Loucy (cell line): ENCODE measurements at regions not wholly inside any gene's neighbourhood (a gene's known extent, or its start where the extent isn't known, plus 50 kb on each side); places are given as distances from the start of the nearest gene placed in this dataset.

Experiments used
- H2AFZ ChIP-seq: fragments of 200-600 bp; sonication (generic); 2 replicates; pipeline ENCODE4 v1.6.0; 2016; ENCODE audit warnings: antibody characterized with exemption, mild to moderate bottlenecking, low read length, moderate library complexity
- H3F3A ChIP-seq: fragments of 200-600 bp; 2 replicates; pipeline ENCODE4 v1.6.0; 2016; ENCODE audit warnings: antibody characterized with exemption, low read depth, mild to moderate bottlenecking
- H3K27me3 ChIP-seq: fragments of 200-600 bp; sonication (generic); 2 replicates; pipeline ENCODE4 v1.6.1; 2014; ENCODE audit warnings: low read length, mild to moderate bottlenecking; ENCODE audit not compliant: insufficient read depth, poor library complexity, severe bottlenecking
- H3K36me3 ChIP-seq: fragments of 200-600 bp; sonication (generic); 2 replicates; pipeline ENCODE4 v1.6.1; 2016; ENCODE audit warnings: low read length; ENCODE audit not compliant: insufficient read depth
- H3K4me1 ChIP-seq: fragments of 200-600 bp; sonication (generic); 2 replicates; pipeline ENCODE4 v1.5.1; 2014; ENCODE audit warnings: low read length, mild to moderate bottlenecking; ENCODE audit not compliant: insufficient read depth, poor library complexity, severe bottlenecking
- H3K4me2 ChIP-seq: fragments of 200-600 bp; sonication (generic); 2 replicates; pipeline ENCODE4 v1.6.0; 2014; ENCODE audit warnings: antibody characterized with exemption, low read length, low read depth, mild to moderate bottlenecking; ENCODE audit not compliant: poor library complexity, severe bottlenecking
- H3K4me3 ChIP-seq: fragments of 200-600 bp; sonication (generic); 2 replicates; pipeline ENCODE4 v1.5.1; 2014; ENCODE audit warnings: low read length, mild to moderate bottlenecking, mixed read lengths; ENCODE audit not compliant: poor library complexity, severe bottlenecking
- H3K79me2 ChIP-seq: fragments of 200-600 bp; sonication (generic); 2 replicates; pipeline ENCODE4 v1.6.1; 2014; ENCODE audit warnings: low read length; ENCODE audit not compliant: insufficient read depth
- H3K9ac ChIP-seq: fragments of 200-600 bp; sonication (generic); 2 replicates; pipeline ENCODE4 v1.6.0; 2014; ENCODE audit warnings: mild to moderate bottlenecking, low read depth, low read length, moderate library complexity; ENCODE audit not compliant: poor library complexity, severe bottlenecking
- H3K9me2 ChIP-seq: fragments of 200-600 bp; sonication (generic); replicated peaks from 2 replicates; pipeline ENCODE4 v1.6.1; 2016; ENCODE audit warnings: low read depth, low read length, mixed read lengths
- H3K9me3 ChIP-seq: fragments of 200-600 bp; sonication (generic); 2 replicates; pipeline ENCODE4 v1.6.1; 2014; ENCODE audit warnings: mild to moderate bottlenecking, antibody characterized with exemption, low read length, low read depth; ENCODE audit not compliant: insufficient read depth
- H4K20me1 ChIP-seq: fragments of 200-600 bp; sonication (generic); 2 replicates; pipeline ENCODE4 v1.6.0; 2014; ENCODE audit warnings: antibody characterized with exemption, low read length, mild to moderate bottlenecking; ENCODE audit not compliant: insufficient read depth, poor library complexity, severe bottlenecking
- CTCF ChIP-seq: fragments of 200-600 bp; sonication (generic); conservative IDR thresholded peaks from 2 replicates; pipeline ENCODE4 v1.5.1; 2014; ENCODE audit warnings: mild to moderate bottlenecking, antibody characterized with exemption, low read length
- EZH2phosphoT487 ChIP-seq: fragments of 200-600 bp; IDR thresholded peaks from 2 replicates; pipeline ENCODE4 v1.6.1; 2018; ENCODE audit warnings: antibody characterized with exemption, mild to moderate bottlenecking, moderate library complexity, borderline replicate concordance

DNA sequence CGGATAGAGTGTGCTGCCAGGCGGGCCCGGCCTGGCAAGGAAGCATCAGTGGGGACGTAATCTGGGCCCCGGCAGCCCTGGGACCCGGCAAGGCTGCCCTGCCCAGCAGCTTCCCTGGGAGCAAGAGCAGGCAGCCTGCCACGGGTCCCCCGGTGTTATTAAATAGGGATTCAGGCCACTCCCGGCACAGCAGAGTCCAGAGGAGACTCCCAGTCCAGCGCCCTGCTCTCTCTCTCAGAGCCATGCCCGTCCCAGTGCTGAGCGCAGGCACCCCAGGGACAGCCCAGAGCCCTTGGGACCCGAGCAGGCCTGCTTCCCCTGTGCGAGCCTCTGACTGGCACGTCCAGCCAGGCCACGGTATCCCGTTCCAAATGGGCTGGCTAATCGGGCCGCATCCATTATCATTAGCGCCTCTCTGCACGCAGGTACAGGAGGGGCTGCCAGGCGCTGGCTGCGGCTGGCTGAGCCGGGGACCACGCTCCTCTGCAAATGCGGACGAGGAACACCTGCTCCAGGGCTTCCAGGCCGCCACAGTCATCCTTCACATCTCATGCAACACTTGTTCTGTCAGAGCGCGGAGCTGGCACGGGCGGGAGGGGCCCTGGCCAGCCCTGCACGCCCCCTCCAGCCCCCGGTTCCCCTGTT, 344.2 kb upstream of the MKI67 start:
- Histone ChIP-seq H3K4me2 (no peak overlapping the region), H3K9ac (no peak overlapping the region), H3F3A (no peaks in the 10 kb centered on the region), H3K4me1 (no peaks in the 10 kb centered on the region), H2AFZ (no peak overlapping the region), H3K79me2 (no peaks in the 10 kb centered on the region), H3K9me2 (no peaks in the 10 kb centered on the region), H3K27me3 (no peaks in the 10 kb centered on the region), H3K36me3 (no peaks in the 10 kb centered on the region), H3K4me3 (no peak overlapping the region), H3K9me3 (peaks cover 4% of the 10 kb centered on the region; the same call in 1 of the 2 replicates), H4K20me1 (no peaks in the 10 kb centered on the region)
- no peak for TF ChIP-seq CTCF
- no peak for TF ChIP-seq EZH2phosphoT487

DNA sequence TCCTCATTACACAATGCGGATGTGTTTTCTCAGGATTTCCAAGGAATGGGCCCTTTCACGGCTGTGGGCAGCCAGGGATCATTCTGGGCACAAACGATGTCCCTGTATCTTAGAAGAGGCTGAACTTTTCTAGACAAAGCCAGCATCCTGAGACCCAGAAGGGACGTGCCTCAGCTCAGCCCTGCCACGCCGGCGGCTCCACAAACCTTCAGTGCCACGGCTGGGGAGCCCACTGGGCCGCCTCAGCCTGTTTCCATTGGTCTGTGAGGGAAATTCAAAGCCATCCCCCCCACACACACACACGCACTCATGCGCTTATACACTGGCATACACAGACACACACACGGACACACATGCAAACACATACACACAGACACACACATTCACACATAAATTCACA, 344.9 kb upstream of the MKI67 start:
- Histone ChIP-seq H3K9ac (no peak overlapping the region), H3K4me3 (no peak overlapping the region), H3K4me1 (no peaks in the 10 kb centered on the region), H4K20me1 (no peaks in the 10 kb centered on the region), H3K27me3 (no peaks in the 10 kb centered on the region), H3K9me2 (no peaks in the 10 kb centered on the region), H3K9me3 (peaks cover 4% of the 10 kb centered on the region; the same call in 1 of the 2 replicates), H3K36me3 (no peaks in the 10 kb centered on the region), H3K4me2 (no peak overlapping the region), H2AFZ (no peak overlapping the region), H3K79me2 (no peaks in the 10 kb centered on the region), H3F3A (no peaks in the 10 kb centered on the region)
- TF ChIP-seq CTCF (no peak), EZH2phosphoT487 (no peak)

- H3K36me3 ChIP-seq, result no peaks in the 10 kb centered on the region
- H3K27me3 ChIP-seq, result no peaks in the 10 kb centered on the region
- H4K20me1 ChIP-seq, result no peaks in the 10 kb centered on the region
- no peaks in the 10 kb centered on the region for H3K79me2 ChIP-seq
- no peak for TF ChIP-seq EZH2phosphoT487
- TF ChIP-seq CTCF, result no peak
- no peaks in the 10 kb centered on the region for H3K9me2 ChIP-seq
- H3K9me3 ChIP-seq, result peaks cover 4% of the 10 kb centered on the region; the same call in 1 of the 2 replicates
- no peak overlapping the region for H3K4me3 ChIP-seq
- H3F3A ChIP-seq, result no peaks in the 10 kb centered on the region
- H3K4me2 ChIP-seq, result no peak overlapping the region
- H3K9ac ChIP-seq, result no peak overlapping the region
- no peak overlapping the region for H2AFZ ChIP-seq
- no peaks in the 10 kb centered on the region for H3K4me1 ChIP-seq
Measured at GRCh38 chr10:128472196-128472595, 346.0 kb upstream of the MKI67 start.
